Psoas muscle (tissue), 7 donors: ENCODE measurements at regions not wholly inside any gene's neighbourhood (a gene's known extent, or its start where the extent isn't known, plus 50 kb on each side); places are given as distances from the start of the nearest gene placed in this dataset.
"Not testable (repeated sequence)": the region's sequence is repeated elsewhere in the genome, so short reads cannot be mapped to it uniquely, and the experiment has no call there.

Source experiments
- ATAC-seq, 4 donors: fragments of 200-7000 bp; cut with Tn5 transposase; one replicate each; pipeline ENCODE4 v1.9.1; 2020; ENCODE audit warnings: moderate library complexity in 3 of 4, mild to moderate bottlenecking in 2 of 4
- DNase-seq, 2 donors: peaks; one replicate each; pipeline ENCODE4 v3.0.0-alpha.2; 2020
- H3K27ac ChIP-seq: fragments of 200-600 bp; one replicate; pipeline ENCODE4 v1.8.0; 2022
- H3K27me3 ChIP-seq, 3 donors: fragments of 200-600 bp in 1 of 3; one replicate each; pipeline versions ENCODE4 v1.6.1 to v1.8.0; 2013 to 2022; ENCODE audit warnings: low read length in 2 of 3, mild to moderate bottlenecking in 2 of 3, moderate library complexity in 1 of 3; ENCODE audit not compliant: insufficient read depth in 3 of 3
- H3K36me3 ChIP-seq, 2 donors: fragments of 200-600 bp in 1 of 2; one replicate each; pipeline versions ENCODE4 v1.6.1 to v1.8.0; 2013 to 2022; ENCODE audit warnings: low read depth in 1 of 2, mild to moderate bottlenecking in 1 of 2, moderate library complexity in 1 of 2; ENCODE audit not compliant: insufficient read depth in 1 of 2
- H3K4me1 ChIP-seq: fragments of 200-600 bp; one replicate; pipeline ENCODE4 v1.8.0; 2022
- H3K4me3 ChIP-seq: fragments of 200-600 bp; one replicate; pipeline ENCODE4 v1.8.0; 2022; ENCODE audit warnings: mild to moderate bottlenecking
- H3K9me3 ChIP-seq: fragments of 200-600 bp; one replicate; pipeline ENCODE4 v1.8.0; 2022
- WGBS, 3 donors: extraction: QIAGEN DNeasy Blood & Tissue Kit; methylation state at CpG; one replicate each; pipeline versions ENCODE4 v1.1.6 to v1.1.7; 2013; 5-methylcytosine and 5-hydroxymethylcytosine counted together
- intact Hi-C, 2 donors: fragments of 100-400 bp; cut with DNase I; formaldehyde crosslinking; loops; one replicate each; pipeline versions ENCODE4 v1.11.0 to v1.14.2; 2022
- TF ChIP-seq, protein P1 (sequence below): fragments of 200-600 bp; IDR thresholded peaks from one replicate; pipeline ENCODE4 v1.8.0; 2022; ENCODE audit warnings: antibody characterized with exemption
- donor health status: healthy with polysubstance abuse.
- donor health status: DM: no; HTN: no; CAD: no; lungs with moderate emphysema.
- donor health status: Bipolar disorder and iron deficiency.
- donor health status: healthy.
- donor health status: DM: yes; HTN: yes; CAD: no.
- donor health status: DM: no; HTN: no; CAD: no.
- donor health status: DM: yes; HTN: yes; CAD: no.

DNA sequence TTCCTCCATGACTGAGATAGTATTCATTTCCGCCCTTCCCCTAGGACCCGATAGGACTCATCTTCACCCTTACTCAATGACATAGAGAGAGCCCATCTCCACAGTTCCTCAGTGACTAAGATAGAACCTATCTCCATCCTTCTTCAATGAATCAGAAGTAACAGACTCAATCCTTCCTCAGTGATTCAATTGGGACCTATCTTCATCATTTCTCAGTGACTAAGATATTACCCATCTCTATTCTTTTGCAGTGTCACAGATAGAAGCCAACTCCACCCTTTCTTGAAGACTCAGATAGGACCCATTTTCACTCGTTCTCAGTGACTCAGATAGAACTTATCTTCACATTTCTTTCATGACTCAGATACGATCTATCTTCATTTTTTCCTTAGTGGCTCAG, 164.6 kb downstream of the FBXO4 start:
- Histone ChIP-seq H3K27me3 (no peaks in the 10 kb centered on the region), H3K9me3 (no peaks in the 10 kb centered on the region), H3K36me3 (no peaks in the 10 kb centered on the region), H3K4me3 (no peak overlapping the region), H3K4me1 (no peaks in the 10 kb centered on the region), H3K27ac (no peak overlapping the region)
- ATAC-seq (no peak), DNase-seq (no peak)
- WGBS, 3 donors = 75 to 82% (median 79%) methylated on average over 4 of the region's 4 CpGs
- TF ChIP-seq, protein P1, sequence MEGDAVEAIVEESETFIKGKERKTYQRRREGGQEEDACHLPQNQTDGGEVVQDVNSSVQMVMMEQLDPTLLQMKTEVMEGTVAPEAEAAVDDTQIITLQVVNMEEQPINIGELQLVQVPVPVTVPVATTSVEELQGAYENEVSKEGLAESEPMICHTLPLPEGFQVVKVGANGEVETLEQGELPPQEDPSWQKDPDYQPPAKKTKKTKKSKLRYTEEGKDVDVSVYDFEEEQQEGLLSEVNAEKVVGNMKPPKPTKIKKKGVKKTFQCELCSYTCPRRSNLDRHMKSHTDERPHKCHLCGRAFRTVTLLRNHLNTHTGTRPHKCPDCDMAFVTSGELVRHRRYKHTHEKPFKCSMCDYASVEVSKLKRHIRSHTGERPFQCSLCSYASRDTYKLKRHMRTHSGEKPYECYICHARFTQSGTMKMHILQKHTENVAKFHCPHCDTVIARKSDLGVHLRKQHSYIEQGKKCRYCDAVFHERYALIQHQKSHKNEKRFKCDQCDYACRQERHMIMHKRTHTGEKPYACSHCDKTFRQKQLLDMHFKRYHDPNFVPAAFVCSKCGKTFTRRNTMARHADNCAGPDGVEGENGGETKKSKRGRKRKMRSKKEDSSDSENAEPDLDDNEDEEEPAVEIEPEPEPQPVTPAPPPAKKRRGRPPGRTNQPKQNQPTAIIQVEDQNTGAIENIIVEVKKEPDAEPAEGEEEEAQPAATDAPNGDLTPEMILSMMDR = no peak
- intact Hi-C loops = no loop called here

DNA sequence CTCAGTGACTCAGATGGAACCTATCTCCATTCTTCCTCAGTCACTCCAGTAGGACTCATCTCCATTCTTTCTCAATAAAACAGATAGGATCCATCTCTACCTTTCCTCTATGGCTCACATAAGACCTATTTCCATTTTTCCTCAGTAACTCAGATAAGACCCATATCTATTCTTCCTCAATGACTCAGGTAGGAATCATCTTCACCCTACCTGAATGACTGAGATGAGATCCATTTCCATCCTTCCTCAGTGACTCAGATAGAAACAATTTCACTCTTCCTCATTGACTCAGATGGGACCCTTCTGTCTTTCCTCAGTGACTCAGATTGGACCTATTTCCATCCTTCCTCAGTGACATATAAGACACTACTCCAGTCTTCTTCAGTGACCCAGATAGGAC, 165.1 kb downstream of the FBXO4 start:
- TF ChIP-seq, protein P1 = no peak
- intact Hi-C loops = no loop called here
- no peak for ATAC-seq

DNA sequence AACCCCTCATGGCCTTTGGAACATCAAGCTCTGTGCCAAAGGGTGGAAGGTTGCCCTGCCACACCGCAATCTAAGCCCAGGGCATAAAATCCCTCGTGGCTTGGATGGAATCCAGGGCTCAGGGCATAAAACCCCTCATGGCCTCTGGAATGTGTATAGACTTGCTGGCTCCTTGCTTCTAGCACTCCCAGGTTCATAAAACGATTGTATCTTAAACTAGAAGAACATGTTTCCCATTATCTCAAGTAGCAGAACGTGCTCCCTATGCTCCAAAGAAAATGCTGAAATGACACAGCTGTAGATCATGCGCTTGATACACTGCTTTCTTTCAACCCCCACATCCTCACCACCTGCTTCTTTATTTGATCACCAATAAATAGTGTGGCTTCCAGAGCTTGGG, 174.8 kb downstream of the FBXO4 start:
- H3K27ac ChIP-seq, ATAC-seq, H3K4me1 ChIP-seq, DNase-seq, H3K9me3 ChIP-seq, intact Hi-C loops, H3K36me3 ChIP-seq, H3K27me3 ChIP-seq, H3K4me3 ChIP-seq: not testable (repeated sequence)
- 66 to 80% (median 73%) methylated on average over 5 of the region's 5 CpGs for WGBS, 3 donors

More for the DNA sequence above, 165.1 kb downstream of the FBXO4 start:
- H3K27ac ChIP-seq = no peak overlapping the region
- no peaks in the 10 kb centered on the region for H3K27me3 ChIP-seq
- DNase-seq = no peak
- H3K9me3 ChIP-seq = no peaks in the 10 kb centered on the region
- no peaks in the 10 kb centered on the region for H3K36me3 ChIP-seq
- no peak overlapping the region for H3K4me3 ChIP-seq
- H3K4me1 ChIP-seq = no peaks in the 10 kb centered on the region

DNA sequence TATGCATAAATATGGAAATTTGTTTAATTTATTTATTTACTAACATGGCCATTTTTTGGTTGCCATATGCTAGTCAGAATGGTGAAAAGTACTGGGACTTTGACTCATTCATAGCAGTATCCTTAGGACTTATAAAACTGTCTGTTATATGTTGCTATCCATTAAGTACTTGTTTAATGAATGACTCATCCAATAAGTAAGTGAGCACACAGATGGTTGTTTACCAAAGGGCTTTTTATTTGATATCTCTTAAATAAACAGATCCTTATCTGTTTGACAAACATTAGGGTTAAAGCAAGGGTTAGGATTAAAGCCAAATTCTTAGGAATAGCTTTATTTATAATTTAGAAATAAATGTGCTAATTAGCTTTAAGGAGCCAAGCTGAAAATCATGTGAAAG, 183.4 kb downstream of the FBXO4 start:
- no peaks in the 10 kb centered on the region for H3K4me1 ChIP-seq

DNA sequence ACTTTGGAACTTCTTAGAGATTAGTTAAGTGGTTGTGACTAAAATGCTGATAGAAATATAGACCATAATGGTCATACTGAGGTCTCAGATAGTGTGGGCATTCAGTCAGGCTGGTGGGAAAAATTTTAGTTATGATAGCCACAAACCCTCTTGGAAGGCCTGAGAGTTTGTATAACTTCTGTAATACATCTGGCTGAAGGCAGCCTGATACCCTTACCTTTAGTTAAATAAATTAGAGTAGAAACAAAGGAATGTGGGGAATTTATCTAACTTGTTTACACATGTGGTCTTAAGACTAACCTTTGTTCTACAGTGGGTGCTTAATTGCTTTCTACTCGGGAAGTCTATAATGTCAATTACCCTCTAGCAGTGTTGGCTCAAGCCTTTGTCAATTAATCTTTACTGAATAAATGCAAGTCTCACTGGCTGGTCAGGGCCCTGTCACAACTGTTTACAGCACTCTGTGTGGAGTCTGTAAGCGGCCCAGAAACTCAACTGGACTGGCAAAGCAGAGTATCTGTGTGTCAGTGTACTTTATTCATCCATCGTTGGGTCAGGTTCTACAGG, 184.0 kb downstream of the FBXO4 start:
- intact Hi-C loops = no loop called here
- TF ChIP-seq, protein P1 = no peak
- no peaks in the 10 kb centered on the region for H3K9me3 ChIP-seq
- H3K36me3 ChIP-seq = no peaks in the 10 kb centered on the region
- H3K27ac ChIP-seq = no peak overlapping the region
- no peaks in the 10 kb centered on the region for H3K27me3 ChIP-seq
- 71 to 77% (median 75%) methylated on average over 3 of the region's 3 CpGs for WGBS, 3 donors
- H3K4me1 ChIP-seq = no peaks in the 10 kb centered on the region
- H3K4me3 ChIP-seq = no peak overlapping the region
- ATAC-seq (no peak), DNase-seq (no peak)

More for the DNA sequence above, 183.4 kb downstream of the FBXO4 start:
- intact Hi-C loops = no loop called here
- Histone ChIP-seq H3K4me3 (no peak overlapping the region), H3K27me3 (no peaks in the 10 kb centered on the region), H3K36me3 (no peaks in the 10 kb centered on the region), H3K9me3 (no peaks in the 10 kb centered on the region), H3K27ac (no peak overlapping the region)
- ATAC-seq (no peak), DNase-seq (no peak)
- TF ChIP-seq, protein P1 = no peak

DNA sequence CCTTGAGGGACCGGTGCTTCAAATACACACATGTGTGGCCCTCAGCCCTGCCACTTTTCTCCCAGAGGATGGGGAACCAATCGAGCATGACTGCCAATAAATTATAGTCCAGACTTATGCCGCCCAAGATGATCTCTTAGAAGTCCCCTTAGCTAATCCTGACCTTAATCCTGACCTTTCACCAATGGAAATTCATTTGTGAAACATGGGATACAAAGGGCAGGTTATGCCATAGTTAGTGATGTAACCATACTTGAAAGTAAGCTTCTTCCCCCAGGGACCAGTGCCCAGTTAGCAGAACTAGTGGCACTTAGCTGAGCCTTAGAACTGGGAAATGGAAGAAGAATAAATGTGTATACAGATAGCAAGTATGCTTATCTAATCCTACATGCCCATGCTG, 190.6 kb downstream of the FBXO4 start:
- H3K27me3 ChIP-seq, H3K4me1 ChIP-seq, H3K4me3 ChIP-seq, intact Hi-C loops, H3K27ac ChIP-seq, DNase-seq, H3K9me3 ChIP-seq, ATAC-seq, H3K36me3 ChIP-seq: not testable (repeated sequence)
- 42 to 56% (median 47%) methylated on average over 3 of the region's 3 CpGs for WGBS, 3 donors
